ENCODE measurements at regions not wholly inside any gene's neighbourhood (a gene's known extent, or its start where the extent isn't known, plus 50 kb on each side); places are given as distances from the start of the nearest gene placed in this dataset.

DNA sequence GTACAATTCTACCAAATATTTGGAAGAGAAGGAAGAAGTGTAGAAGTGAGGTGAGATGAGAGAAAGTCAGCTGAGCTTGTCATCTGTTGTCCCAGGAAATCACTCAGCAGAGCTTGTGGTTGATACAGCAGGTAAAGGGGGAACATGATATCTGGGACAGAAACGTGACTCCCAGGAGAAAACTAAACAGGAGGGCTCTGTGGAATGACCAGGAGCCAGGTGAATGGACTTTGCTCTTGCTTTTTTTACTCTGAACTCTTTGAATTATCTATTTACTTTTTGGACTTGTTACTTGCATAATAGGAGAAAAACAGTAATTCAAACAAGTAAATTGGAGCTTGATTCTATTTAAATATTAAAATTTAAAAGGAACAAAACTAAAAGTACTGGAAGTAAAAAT is 555.6 kb upstream of the FRG1 start:
- no peak for DNase-seq (ENCODE audit: low read depth)

GRCh38 chr4:189385579-189385978 is 555.1 kb upstream of the FRG1 start:
- DNase-seq (ENCODE audit: low read depth) = no peak

- no peak for DNase-seq (ENCODE audit: low read depth)
Measured at GRCh38 chr4:189396435-189396834, 544.2 kb upstream of the FRG1 start.

DNA sequence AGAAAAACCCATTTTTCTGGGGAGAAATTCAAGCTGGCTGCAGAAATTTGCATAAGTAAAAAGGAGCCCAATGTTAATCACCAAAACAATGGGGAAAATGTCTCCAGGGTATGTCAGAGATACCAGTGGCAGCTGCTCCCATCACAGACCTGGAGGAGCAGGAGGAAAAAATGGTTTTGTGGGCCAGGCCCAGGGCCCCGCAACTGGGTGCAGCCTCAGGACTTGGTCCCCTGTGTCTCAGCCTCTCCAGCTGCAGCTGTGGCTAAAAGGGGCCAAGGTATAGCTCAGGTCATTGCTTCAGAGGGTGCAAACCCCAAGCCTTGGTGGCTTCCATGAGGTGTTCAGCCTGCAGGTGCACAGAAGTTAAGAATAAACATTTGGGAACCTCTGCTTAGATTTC is 536.4 kb upstream of the FRG1 start:
- no peak for DNase-seq (ENCODE audit: low read depth)

DNA sequence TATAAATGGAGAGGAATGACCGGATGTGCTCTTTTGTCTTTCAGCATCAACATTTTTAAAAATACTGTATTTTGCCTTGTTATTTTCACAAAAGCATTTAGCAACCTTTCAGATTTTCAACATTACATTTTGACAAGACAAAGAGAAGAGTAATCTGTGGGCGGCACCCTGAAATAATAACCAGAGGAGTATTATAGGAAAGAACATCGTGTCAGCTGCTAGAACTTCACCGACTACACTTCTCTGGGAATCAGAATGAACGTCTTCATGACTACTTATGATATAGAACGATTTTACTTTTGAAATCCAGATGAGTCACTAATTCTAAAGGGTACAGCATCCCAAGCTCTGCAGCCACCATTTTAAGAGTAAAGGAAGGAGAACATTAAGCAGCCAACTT is 531.5 kb upstream of the FRG1 start:
- no peak for DNase-seq (ENCODE audit: low read depth)

GRCh38 chr4:189414021-189414420 is 526.7 kb upstream of the FRG1 start:
- no peak for DNase-seq (ENCODE audit: low read depth)

- DNase-seq (ENCODE audit: low read depth) = no peak
Measured at GRCh38 chr4:189420572-189420971, 520.1 kb upstream of the FRG1 start.

DNA sequence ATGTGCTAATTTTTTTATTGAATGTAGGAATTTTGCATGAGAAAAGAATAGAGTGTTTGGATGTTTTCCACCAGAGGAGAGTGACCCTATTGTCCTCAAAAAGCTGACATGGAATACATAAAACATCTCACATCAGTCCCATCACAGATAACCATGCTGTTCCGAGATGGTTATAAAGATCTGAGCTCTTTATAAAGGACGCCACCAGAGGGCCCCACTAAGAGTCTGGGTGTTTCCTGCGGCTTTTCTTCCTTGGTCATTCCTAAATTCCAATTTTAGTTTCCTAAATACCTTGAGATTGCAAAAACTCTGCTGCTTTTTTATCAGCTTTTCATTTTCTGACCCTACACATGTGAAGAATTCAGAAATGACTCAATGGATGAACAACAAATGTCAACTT is 504.5 kb upstream of the FRG1 start:
- DNase-seq (ENCODE audit: low read depth) = no peak

GRCh38 chr4:189440716-189441115 is 500.0 kb upstream of the FRG1 start:
- DNase-seq (ENCODE audit: low read depth) = no peak

GRCh38 chr4:189443341-189443740 is 497.3 kb upstream of the FRG1 start:
- DNase-seq (ENCODE audit: low read depth) = no peak

GRCh38 chr4:189445613-189446012 is 495.1 kb upstream of the FRG1 start:
- no peak for DNase-seq (ENCODE audit: low read depth)

GRCh38 chr4:189463734-189464133 is 476.9 kb upstream of the FRG1 start:
- no peak for DNase-seq (ENCODE audit: low read depth)

DNA sequence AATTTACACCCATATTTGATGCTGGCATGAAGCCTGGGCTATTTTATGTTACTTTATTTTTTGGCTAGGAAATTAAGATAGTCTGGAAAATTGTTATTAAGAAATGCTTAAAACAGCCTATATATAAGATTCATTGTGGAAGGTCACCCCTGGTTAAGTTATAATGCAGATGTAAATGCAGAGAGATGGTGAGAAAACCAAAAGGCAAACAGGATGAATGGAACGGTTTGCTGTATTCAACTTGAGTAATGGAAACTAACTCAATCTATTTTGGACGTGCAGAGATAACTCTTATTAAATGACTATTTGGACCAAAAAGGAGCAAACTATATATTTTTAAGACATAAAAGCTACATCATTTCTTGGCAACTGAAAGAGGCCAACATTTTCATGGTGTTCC is 446.3 kb upstream of the FRG1 start:
- DNase-seq (ENCODE audit: low read depth) = no peak

GRCh38 chr4:189497516-189497915 is 443.2 kb upstream of the FRG1 start:
- no peak for DNase-seq (ENCODE audit: low read depth)

- DNase-seq (ENCODE audit: low read depth) = no peak
Measured at GRCh38 chr4:189497996-189498395, 442.7 kb upstream of the FRG1 start.

GRCh38 chr4:189498457-189498856 is 442.2 kb upstream of the FRG1 start:
- DNase-seq (ENCODE audit: low read depth) = no peak

- no peak for DNase-seq (ENCODE audit: low read depth)
Measured at GRCh38 chr4:189499696-189500095, 441.0 kb upstream of the FRG1 start.

DNA sequence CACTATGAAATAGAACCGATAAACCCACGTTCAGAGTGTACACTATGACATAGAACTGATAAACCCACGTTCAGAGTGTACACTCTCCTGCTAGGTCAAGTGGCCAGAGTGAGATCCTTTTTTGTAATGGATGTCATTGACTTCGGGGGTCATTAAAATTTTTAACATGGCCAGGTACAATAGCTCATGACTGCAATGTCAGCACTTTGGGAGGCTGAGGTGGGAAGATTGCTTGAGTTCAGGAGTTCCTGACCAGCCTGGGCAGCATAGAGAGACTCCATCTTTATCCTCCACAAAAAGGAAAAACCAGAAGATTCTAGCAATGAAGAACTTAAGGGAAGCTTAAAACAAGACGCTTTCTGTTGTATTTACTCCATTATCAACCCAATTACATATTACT is 439.7 kb upstream of the FRG1 start:
- no peak for DNase-seq (ENCODE audit: low read depth)

DNA sequence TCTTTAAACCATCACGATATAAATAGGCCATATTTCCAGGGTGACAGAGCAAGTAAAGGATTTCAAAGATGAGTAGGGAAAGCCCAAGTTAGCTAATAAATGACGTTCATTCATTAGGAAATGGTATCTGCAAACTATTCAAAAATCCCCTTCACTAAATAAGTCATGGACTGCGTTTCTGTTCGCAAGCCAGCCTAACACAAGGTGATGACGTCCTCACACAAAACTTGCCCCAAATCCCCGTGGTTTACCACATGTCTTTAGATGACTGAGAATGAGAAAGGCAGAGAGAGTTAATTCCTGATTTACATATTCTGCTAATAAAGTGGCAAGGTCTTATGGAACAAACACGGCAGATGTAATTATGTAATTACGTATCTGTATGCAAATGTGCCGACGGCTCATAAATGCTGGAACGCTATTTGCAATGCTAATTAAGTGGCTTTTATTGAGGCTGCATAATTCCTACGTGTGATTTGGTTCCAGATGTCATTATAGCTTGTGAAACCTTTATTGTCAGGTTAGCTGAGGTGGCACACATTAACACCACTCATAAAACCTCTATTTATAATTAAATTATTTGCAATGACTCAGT is 437.7 kb upstream of the FRG1 start:
- no peak for DNase-seq (ENCODE audit: low read depth)

DNA sequence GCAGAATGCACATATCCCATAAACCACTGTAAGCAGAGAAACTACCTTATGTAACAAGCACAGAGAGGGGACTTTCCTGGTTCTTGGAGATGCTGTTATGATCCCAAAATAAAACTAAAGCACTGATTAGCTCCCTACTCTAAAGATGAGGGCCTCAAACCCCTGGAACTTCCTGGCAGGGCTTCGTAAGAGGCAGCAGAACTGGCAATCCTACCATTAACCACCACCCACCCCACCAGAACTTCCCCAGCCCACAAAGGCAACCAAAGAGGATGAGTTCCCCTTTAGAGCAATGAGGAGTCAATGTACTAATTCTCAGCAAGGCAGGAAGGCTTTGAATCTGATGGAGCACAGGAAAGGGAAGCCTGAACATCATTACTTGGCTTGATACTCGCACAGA is 436.5 kb upstream of the FRG1 start:
- DNase-seq (ENCODE audit: low read depth) = no peak

- no peak for DNase-seq (ENCODE audit: low read depth)
Measured at GRCh38 chr4:189505380-189505779, 435.3 kb upstream of the FRG1 start.

GRCh38 chr4:189506080-189506479 is 434.6 kb upstream of the FRG1 start:
- no peak for DNase-seq (ENCODE audit: low read depth)

- DNase-seq (ENCODE audit: low read depth) = no peak
Measured at GRCh38 chr4:189507060-189507459, 433.6 kb upstream of the FRG1 start.

DNA sequence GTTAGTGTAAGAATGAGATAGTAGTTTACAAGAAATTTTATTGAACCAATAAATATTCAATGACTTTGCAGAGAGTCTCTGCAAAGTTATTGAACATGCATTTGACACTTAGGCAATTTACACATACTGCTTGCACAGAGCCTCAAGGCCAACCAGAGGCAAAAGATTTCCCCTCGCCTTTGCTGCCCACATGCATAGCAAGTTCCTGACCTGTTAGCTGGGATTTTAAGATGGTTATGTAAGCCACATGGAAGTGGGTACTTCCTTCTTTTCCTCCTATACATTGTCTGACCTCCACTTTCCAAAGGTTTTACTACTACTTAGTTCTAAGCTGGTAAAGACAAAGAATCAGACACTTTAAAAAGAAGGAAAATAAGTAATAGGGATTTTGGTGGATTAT is 430.1 kb upstream of the FRG1 start:
- DNase-seq (ENCODE audit: low read depth) = no peak

- no peak for DNase-seq (ENCODE audit: low read depth)
Measured at GRCh38 chr4:189511581-189511980, 429.1 kb upstream of the FRG1 start.

All from activated T-cell treated with anti-CD3 and anti-CD28 coated beads for 1 hour (primary cell).